ENCODE measurements at regions not wholly inside any gene's neighbourhood (a gene's known extent, or its start where the extent isn't known, plus 50 kb on each side); places are given as distances from the start of the nearest gene placed in this dataset.
"Not testable (repeated sequence)": the region's sequence is repeated elsewhere in the genome, so short reads cannot be mapped to it uniquely, and the experiment has no call there.

DNA sequence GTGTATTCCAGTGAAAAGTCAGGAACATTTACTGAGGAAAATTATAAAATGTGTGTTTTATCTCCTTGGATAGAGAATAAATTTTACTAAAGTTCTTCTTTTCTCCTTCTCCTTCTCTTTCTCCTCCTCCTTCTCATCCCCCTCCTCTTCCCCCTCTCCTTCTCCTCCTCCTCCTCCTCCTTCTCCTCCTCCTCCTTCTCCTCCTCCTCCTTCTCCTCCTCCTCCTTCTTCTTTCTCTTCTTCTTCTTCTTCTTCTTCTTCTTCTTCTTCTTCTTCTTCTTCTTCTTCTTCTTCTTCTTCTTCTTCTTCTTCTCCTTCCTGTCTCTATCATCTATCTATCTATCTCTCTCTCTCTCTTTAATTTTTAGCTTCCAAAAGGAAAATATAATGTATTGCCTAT lies 337.1 kb upstream of the MAF start:
- not testable (repeated sequence) for H3K27ac ChIP-seq (ENCODE audit: insufficient read depth, low read length, poor library complexity, severe bottlenecking); DNase-seq; H3K4me1 Mint-ChIP-seq; H3K36me3 ChIP-seq (ENCODE audit: control insufficient read depth, insufficient read depth, low read length); H3K27me3 Mint-ChIP-seq; H3K9me3 Mint-ChIP-seq; H3K4me3 ChIP-seq (ENCODE audit: low read depth, low read length); H3K4me3 Mint-ChIP-seq; H3K9me3 ChIP-seq (ENCODE audit: control insufficient read depth in 2 of 2, low read length in 2 of 2); H3K27ac Mint-ChIP-seq; H3K4me1 ChIP-seq (ENCODE audit: control insufficient read depth, insufficient read depth, low read length, poor library complexity, severe bottlenecking); ATAC-seq (ENCODE audit: low read depth in 2 of 2); H3K36me3 Mint-ChIP-seq; H3K27me3 ChIP-seq (ENCODE audit: control insufficient read depth, insufficient read depth, low read length)

GRCh38 chr16:79933603-79934002 lies 333.1 kb upstream of the MAF start:
- Histone ChIP-seq H3K9me3 (ENCODE audit: control insufficient read depth in 2 of 2, low read length in 2 of 2) (no peaks in the 10 kb centered on the region), H3K27me3 (ENCODE audit: control insufficient read depth, insufficient read depth, low read length) (no peaks in the 10 kb centered on the region), H3K4me3 (ENCODE audit: low read depth, low read length) (no peak overlapping the region), H3K4me1 (ENCODE audit: control insufficient read depth, insufficient read depth, low read length, poor library complexity, severe bottlenecking) (no peaks in the 10 kb centered on the region), H3K36me3 (ENCODE audit: control insufficient read depth, insufficient read depth, low read length) (no peaks in the 10 kb centered on the region), H3K27ac (ENCODE audit: insufficient read depth, low read length, poor library complexity, severe bottlenecking) (no peak overlapping the region)
- no peaks in the 10 kb centered on the region for H3K4me1 Mint-ChIP-seq
- no peaks in the 10 kb centered on the region for H3K27me3 Mint-ChIP-seq
- no peak for DNase-seq
- no peaks in the 10 kb centered on the region for H3K36me3 Mint-ChIP-seq
- H3K27ac Mint-ChIP-seq, result no peak overlapping the region
- H3K9me3 Mint-ChIP-seq, result peaks cover 0 to 7% (median 0%) of the 10 kb centered on the region in 7 donors
- no peak overlapping the region for H3K4me3 Mint-ChIP-seq
- no peak for ATAC-seq (ENCODE audit: low read depth in 2 of 2)

DNA sequence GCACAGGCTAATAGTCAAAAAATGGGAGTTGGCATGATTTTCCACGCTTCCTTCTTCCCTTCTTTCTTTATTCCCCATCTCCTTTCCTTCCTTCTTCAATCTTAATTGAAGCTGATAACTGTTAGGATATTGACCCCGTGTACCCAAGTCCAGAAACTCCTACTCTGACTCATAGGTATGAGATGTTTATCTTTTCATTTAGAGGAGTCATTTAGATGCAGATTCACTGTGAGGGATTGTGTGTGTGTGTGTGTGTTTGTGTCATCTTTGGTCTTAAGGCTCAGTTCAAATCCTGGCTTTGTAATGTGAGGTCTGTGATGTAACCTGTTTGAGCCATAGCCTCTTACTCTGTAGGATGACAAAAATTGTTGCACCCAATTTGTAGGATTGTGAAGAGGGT lies 332.0 kb upstream of the MAF start:
- Histone ChIP-seq H3K36me3 (ENCODE audit: control insufficient read depth, insufficient read depth, low read length) (no peaks in the 10 kb centered on the region), H3K9me3 (ENCODE audit: control insufficient read depth in 2 of 2, low read length in 2 of 2) (no peaks in the 10 kb centered on the region), H3K4me3 (ENCODE audit: low read depth, low read length) (no peak overlapping the region), H3K27me3 (ENCODE audit: control insufficient read depth, insufficient read depth, low read length) (no peaks in the 10 kb centered on the region), H3K27ac (ENCODE audit: insufficient read depth, low read length, poor library complexity, severe bottlenecking) (no peak overlapping the region), H3K4me1 (ENCODE audit: control insufficient read depth, insufficient read depth, low read length, poor library complexity, severe bottlenecking) (no peaks in the 10 kb centered on the region)
- Mint-ChIP-seq H3K4me3 (no peak overlapping the region), H3K4me1 (no peaks in the 10 kb centered on the region), H3K27me3 (no peaks in the 10 kb centered on the region), H3K36me3 (no peaks in the 10 kb centered on the region), H3K9me3 (peaks cover 0 to 7% (median 0%) of the 10 kb centered on the region in 7 donors), H3K27ac (no peak overlapping the region)
- no peak for ATAC-seq (ENCODE audit: low read depth in 2 of 2)
- no peak for DNase-seq

GRCh38 chr16:79931721-79932120 lies 331.2 kb upstream of the MAF start:
- Mint-ChIP-seq H3K27me3 (no peaks in the 10 kb centered on the region), H3K27ac (no peak overlapping the region), H3K36me3 (no peaks in the 10 kb centered on the region), H3K4me1 (no peaks in the 10 kb centered on the region), H3K4me3 (no peak overlapping the region), H3K9me3 (peaks cover 0 to 7% (median 0%) of the 10 kb centered on the region in 7 donors)
- Histone ChIP-seq H3K27ac (ENCODE audit: insufficient read depth, low read length, poor library complexity, severe bottlenecking) (no peak overlapping the region), H3K9me3 (ENCODE audit: control insufficient read depth in 2 of 2, low read length in 2 of 2) (no peaks in the 10 kb centered on the region), H3K36me3 (ENCODE audit: control insufficient read depth, insufficient read depth, low read length) (no peaks in the 10 kb centered on the region), H3K27me3 (ENCODE audit: control insufficient read depth, insufficient read depth, low read length) (peaks cover 1% of the 10 kb centered on the region), H3K4me3 (ENCODE audit: low read depth, low read length) (no peak overlapping the region), H3K4me1 (ENCODE audit: control insufficient read depth, insufficient read depth, low read length, poor library complexity, severe bottlenecking) (no peaks in the 10 kb centered on the region)
- ATAC-seq (ENCODE audit: low read depth in 2 of 2) (no peak), DNase-seq (no peak)

GRCh38 chr16:79929260-79929965 lies 328.9 kb upstream of the MAF start:
- Mint-ChIP-seq H3K36me3 (no peaks in the 10 kb centered on the region), H3K27ac (no peak overlapping the region), H3K4me3 (no peak overlapping the region), H3K27me3 (no peaks in the 10 kb centered on the region), H3K4me1 (no peaks in the 10 kb centered on the region), H3K9me3 (peaks cover 0 to 7% (median 0%) of the 10 kb centered on the region in 7 donors)
- no peak for DNase-seq
- H3K9me3 ChIP-seq (ENCODE audit: control insufficient read depth in 2 of 2, low read length in 2 of 2), result no peaks in the 10 kb centered on the region
- no peak overlapping the region for H3K4me3 ChIP-seq (ENCODE audit: low read depth, low read length)
- no peak overlapping the region for H3K27ac ChIP-seq (ENCODE audit: insufficient read depth, low read length, poor library complexity, severe bottlenecking)
- H3K4me1 ChIP-seq (ENCODE audit: control insufficient read depth, insufficient read depth, low read length, poor library complexity, severe bottlenecking), result no peaks in the 10 kb centered on the region
- H3K36me3 ChIP-seq (ENCODE audit: control insufficient read depth, insufficient read depth, low read length), result no peaks in the 10 kb centered on the region
- ATAC-seq (ENCODE audit: low read depth in 2 of 2), result no peak
- peaks cover 1% of the 10 kb centered on the region for H3K27me3 ChIP-seq (ENCODE audit: control insufficient read depth, insufficient read depth, low read length)

- peaks cover 0 to 7% (median 0%) of the 10 kb centered on the region in 7 donors for H3K9me3 Mint-ChIP-seq
- H3K4me3 ChIP-seq (ENCODE audit: low read depth, low read length), result no peak overlapping the region
- DNase-seq, result no peak
- ATAC-seq (ENCODE audit: low read depth in 2 of 2), result no peak
- H3K4me1 ChIP-seq (ENCODE audit: control insufficient read depth, insufficient read depth, low read length, poor library complexity, severe bottlenecking), result no peaks in the 10 kb centered on the region
- no peaks in the 10 kb centered on the region for H3K4me1 Mint-ChIP-seq
- H3K9me3 ChIP-seq (ENCODE audit: control insufficient read depth in 2 of 2, low read length in 2 of 2), result no peaks in the 10 kb centered on the region
- H3K27me3 Mint-ChIP-seq, result no peaks in the 10 kb centered on the region
- no peak overlapping the region for H3K4me3 Mint-ChIP-seq
- H3K27me3 ChIP-seq (ENCODE audit: control insufficient read depth, insufficient read depth, low read length), result peaks cover 1% of the 10 kb centered on the region
- H3K36me3 ChIP-seq (ENCODE audit: control insufficient read depth, insufficient read depth, low read length), result no peaks in the 10 kb centered on the region
- no peak overlapping the region for H3K27ac ChIP-seq (ENCODE audit: insufficient read depth, low read length, poor library complexity, severe bottlenecking)
- no peak overlapping the region for H3K27ac Mint-ChIP-seq
- H3K36me3 Mint-ChIP-seq, result no peaks in the 10 kb centered on the region
Measured at GRCh38 chr16:79928142-79928873, 327.8 kb upstream of the MAF start.

DNA sequence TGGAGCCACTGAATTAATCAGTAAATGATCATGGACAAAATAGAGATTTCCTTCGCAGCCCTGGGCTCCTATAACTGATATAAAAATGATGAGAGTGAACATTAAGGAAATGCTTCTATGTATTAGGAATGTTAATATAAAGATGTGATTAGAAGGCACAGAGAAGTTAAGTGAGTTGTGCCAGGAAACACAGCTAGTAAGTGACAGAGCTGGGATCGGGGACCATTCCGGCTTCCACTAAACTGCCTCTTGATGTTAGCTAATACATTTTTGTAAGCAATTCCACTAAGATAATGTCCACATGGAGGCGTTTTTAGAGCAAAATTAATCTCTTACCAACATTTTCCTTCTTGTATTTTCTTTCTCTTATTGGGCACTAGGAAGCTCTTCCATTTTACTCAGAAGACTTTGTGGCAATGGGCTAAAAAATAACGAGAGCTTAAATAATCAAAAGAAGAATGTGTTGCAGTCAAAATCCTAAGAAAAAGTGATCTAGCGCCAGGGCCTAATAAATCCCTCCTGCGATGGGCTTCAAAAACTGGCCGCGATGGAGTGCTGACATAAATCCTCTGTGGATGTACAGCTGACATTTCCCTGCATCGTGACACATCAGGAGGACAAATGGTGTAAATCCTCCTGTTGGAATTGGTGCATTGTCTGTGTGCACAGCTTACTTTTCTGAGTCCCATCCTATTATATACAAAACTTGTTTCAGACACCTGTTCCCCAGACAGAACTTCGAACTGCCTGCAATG lies 326.1 kb upstream of the MAF start:
- ATAC-seq (ENCODE audit: low read depth in 2 of 2), result no peak
- peaks cover 1% of the 10 kb centered on the region for H3K27me3 ChIP-seq (ENCODE audit: control insufficient read depth, insufficient read depth, low read length)
- no peak overlapping the region for H3K4me3 ChIP-seq (ENCODE audit: low read depth, low read length)
- H3K36me3 ChIP-seq (ENCODE audit: control insufficient read depth, insufficient read depth, low read length), result no peaks in the 10 kb centered on the region
- Mint-ChIP-seq H3K27ac (no peak overlapping the region), H3K9me3 (peaks cover 0 to 7% (median 0%) of the 10 kb centered on the region in 7 donors), H3K27me3 (no peaks in the 10 kb centered on the region), H3K36me3 (no peaks in the 10 kb centered on the region), H3K4me1 (no peaks in the 10 kb centered on the region), H3K4me3 (no peak overlapping the region)
- H3K9me3 ChIP-seq (ENCODE audit: control insufficient read depth in 2 of 2, low read length in 2 of 2), result no peaks in the 10 kb centered on the region
- DNase-seq, result no peak
- H3K4me1 ChIP-seq (ENCODE audit: control insufficient read depth, insufficient read depth, low read length, poor library complexity, severe bottlenecking), result no peaks in the 10 kb centered on the region
- H3K27ac ChIP-seq (ENCODE audit: insufficient read depth, low read length, poor library complexity, severe bottlenecking), result no peak overlapping the region

All from CD4-positive, CD25-positive, alpha-beta regulatory T cell (primary cell).